ENCODE measurements at regions not wholly inside any gene's neighbourhood (a gene's known extent, or its start where the extent isn't known, plus 50 kb on each side); places are given as distances from the start of the nearest gene placed in this dataset.

DNA sequence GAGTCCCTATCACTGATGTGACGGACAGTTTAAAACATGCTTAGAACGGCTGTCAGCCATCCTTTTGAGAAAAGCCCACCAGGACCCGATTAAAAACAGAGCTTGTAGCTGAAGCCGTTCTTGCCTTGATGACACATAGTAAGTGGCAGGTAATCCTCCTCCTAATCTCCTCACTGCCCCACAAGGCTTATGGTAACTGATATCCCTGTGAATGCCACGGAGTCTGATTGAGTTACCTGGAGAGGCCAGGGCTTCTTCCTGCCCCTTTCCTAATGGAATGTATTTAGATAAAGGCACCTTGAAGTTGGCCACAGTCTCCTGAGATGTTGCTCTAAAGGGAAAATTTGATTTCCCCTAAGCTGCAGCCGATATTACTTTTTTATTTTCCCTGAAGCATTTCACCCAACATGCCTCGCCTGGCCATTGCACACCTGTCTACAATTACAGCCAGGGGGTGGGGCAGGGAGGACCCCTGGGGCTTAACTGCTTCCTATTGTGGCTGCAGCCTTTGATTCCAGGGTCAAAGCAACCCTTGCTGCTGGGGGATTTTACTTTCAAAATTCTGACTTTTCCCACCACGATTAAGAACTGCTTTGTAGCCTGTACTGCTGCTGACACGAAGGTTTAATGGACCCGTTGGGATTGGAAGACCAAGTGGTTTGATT is 169.0 kb upstream of the GPR26 start:
- DNase-seq, result no peak

DNA sequence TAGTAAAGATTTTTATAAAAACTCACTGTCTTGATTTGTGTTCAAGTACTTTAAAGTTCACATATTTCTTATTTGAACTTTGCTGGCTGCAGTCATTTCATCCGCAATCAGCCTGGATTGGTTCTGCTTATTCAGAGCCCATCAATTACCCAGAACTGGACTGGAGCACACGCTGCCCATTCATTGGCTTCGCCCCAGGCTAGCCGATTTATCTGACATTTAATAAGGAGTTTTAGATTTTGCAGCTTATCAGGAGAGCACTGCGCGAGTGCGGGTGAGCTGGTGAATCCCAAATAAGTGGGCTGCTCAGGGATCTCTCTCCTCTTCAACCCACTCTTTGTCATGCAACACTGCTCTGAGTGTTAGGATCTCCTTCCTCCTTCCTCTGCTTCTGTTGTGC is 166.0 kb upstream of the GPR26 start:
- DNase-seq, result no peak

DNA sequence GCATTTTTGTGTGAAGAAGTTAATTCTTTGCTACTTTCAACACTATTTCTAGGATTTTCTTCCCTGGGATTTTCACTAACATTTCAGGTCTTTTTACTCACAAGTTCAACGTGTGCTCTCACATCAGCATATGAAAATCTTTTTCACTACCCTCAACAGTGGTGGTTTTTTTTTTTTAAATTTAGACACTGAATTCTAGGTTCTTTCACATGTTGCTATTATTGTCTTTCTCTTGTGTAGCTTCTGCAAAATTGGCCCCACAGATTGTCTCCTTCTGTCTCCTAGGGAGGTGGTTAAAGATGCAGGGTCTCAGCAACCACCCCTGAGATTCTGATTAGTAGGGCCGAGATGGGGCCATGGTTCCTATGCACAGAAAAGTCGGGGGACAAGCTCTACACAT is 165.0 kb upstream of the GPR26 start:
- no peak for DNase-seq

DNA sequence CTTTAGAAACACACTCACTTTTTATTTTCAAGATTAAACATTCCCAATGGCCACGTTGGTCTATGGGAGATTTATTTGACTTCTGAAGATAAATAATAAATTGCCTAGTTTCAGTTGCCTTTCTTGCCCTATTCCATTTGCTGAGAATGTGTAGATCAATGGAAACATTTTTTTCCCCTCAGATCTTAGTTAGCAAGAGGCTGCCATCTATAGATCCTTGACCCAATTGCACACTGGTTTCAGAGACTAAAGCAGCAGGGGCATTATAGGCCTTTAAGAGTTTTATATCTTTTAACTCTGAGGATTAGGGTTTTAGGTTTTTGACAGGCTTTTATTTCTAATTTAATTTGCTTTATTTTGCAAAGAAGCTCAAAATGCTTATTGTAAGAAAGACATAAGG is 163.2 kb upstream of the GPR26 start:
- no peak for DNase-seq

DNA sequence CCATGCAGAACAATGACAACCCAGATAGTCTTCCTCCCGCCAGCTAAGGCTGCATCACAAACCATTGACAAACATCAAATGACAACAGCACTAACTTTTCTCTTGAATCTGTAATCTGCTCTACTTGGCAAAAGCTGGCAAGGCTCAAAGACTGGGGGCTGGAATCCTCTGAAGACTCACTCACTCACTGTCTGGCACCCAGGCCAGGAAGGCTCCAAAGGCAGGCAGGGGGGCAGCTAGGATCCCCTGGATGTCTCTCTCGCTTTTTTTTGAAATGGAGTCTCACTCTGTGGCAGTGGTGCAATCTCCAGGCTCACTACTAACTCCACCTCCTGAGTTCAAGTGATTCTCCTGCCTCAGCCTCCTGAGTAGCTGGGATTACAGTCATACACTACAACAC is 159.7 kb upstream of the GPR26 start:
- no peak for DNase-seq

DNA sequence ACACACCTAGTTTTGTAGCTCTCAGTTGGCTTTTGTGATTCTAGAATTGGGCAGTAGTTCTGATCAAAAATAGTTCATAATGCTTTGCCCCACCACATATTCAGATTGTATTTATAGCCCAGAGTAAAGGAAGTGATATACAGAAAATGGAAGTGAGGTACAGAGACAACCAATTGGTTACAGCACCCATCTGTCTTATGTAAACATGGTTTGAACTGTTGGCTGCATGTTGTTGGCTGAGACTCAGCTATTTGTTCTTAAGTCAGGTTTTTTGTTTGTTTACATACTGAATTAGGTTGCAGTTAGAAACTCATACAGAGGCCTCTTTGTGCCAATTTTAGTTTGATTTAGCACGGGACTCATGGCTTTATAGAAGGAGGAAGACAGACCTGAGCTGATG is 158.9 kb upstream of the GPR26 start:
- DNase-seq, result no peak

DNA sequence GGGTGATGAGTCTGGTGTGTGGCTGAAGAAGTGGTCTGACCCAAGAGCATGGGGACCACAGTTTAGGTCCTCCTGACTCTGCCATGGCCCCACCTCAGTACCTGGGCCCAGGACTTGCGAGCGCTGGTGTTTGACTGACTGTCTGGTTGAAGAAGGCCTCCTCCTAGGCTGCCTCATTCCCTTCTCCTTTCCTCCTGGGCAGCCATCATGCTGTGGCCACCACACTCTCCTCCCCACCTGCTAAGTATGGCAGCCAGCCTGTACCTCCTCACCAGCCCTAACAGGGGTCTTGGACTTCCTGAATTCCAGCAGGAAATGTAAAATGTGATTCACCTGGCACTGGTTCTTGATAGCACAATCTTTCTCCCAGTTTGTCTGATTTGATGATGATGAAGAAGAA is 156.8 kb upstream of the GPR26 start:
- no peak for DNase-seq

DNA sequence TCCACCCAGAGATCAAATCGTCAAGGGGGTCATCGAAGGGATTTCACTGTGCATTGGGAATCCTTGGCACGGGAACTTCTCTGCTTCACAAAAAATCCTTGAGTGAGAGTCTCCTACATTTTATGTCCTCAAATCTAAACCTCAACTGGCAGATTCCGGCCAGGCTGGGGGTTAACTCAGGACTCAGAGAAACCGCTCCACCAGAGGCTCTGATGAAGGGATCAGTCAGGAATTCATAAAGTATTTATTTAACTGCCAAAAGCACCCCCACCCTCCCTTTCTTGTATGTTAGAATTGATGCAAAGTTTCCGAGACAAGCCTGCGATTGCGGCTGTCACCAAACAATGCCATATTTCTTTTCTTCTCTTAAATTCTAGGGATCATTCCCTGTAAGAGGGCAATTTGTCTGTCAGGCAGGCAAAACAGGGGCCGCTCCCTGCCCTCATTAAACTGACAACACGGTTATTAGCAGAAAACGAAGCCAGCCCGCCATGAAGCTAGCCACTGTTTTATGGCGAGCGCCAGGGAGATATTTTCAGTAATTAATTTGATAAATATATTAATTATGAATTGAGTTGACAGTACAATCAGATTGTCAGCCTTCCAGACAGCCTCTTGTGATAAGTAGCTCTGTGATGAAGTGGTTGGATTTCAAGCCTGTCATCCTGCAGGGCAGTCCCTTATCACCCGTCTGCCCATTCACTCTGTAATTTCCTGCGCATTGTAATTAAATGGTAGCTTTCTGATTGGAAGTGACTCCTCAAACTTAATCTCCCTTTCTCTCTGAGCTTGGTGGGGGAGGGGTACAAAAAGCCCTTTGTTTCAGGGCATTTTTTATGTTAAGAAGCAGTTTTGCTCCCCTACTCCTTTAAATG is 153.0 kb upstream of the GPR26 start:
- DNase-seq, result no peak

DNA sequence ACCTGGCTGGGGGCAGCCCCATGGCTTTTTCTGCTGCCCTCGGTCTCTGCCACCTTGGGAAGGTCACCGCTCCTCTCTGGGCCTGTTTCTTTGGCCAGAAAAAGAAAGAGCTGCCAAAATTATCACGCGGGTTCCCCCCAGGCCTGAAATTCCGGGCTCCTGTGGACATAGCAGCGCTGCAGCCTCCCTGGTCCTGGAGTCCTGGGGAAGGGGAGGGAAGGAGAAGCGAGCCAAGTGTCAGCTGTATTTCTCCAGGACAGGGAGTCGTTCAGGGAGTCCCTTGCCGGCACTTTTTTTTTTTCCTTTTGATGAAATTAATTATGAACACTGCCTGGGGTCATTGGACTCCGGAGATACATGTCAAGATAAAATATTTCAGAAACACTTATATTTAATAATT is 152.3 kb upstream of the GPR26 start:
- DNase-seq, result no peak

DNA sequence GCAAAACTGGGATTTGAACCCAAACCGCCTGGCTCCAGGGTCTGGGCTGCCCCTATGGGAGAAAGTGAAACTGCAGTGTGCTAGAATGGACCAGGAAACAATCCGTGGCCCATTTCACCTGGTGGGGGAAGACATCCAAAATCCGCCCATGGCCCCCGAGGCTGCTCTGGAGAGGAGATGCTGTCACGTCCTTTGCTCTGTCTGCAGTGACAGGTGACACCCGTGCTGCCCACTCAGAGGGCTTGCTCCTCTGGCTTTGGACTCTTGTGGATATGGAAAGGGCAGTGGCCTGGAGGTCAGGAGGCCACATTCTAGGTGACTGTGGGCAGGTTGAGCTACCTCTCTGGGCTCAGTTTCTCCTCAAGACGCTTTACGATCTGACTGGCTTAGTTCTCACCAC is 151.2 kb upstream of the GPR26 start:
- DNase-seq, result no peak

DNA sequence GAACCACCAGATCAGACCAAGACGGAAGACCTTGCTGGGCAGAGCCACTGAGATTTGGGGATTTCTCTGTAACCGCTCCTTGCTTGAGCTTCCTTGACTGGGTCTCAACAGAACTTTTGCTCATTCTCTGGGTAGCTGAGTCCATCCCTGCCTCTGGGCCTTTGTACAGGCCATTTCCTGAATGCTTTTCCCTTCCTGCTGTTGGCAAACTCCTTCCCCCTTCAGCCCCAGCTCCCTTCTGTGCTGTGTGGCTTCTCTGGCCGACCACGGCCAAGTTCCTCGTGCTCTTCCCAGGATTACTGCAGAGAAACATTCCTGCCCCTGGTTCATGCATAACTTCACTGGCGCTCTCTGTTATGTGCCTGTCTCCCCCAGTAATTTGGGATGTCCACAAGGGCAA is 150.5 kb upstream of the GPR26 start:
- DNase-seq, result no peak

DNA sequence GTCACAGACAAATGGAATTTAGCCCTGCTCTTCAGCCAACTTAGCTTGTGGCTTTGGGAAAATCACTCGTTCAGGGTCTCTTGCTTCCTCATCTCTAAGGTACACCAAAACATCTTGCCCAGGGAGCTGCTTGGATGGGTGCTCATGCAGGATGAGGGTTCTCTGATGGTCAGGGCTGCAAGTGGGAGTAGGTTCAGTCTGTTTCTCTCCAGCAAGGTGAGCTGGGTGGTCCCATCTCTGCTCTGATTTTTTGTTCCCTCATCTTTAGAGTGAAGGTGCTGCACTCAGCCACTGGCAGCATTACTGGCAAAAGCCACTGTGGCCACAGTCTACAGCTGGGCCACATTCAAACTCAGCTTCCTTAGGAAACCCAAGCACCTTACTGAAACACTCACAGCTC is 149.9 kb upstream of the GPR26 start:
- no peak for DNase-seq

DNA sequence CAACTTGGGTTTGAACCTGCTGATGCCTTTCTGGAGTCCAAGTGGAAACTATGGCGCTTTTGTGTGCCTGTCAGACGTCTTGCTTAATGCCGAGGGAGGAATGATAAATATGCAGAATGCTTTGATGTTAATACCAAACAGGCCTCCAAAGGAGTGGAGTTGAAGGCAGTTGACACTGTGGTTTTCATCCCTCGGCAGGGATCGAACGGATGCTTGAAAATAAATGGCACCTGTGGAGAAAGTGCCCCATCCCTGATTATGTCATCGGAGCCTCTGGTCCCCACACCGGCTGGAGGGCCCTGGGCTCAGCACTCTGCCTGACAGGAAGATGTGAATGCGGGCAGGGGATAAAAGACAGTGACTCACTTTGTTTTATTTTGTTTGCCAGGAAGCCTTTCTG is 148.7 kb upstream of the GPR26 start:
- no peak for DNase-seq

DNA sequence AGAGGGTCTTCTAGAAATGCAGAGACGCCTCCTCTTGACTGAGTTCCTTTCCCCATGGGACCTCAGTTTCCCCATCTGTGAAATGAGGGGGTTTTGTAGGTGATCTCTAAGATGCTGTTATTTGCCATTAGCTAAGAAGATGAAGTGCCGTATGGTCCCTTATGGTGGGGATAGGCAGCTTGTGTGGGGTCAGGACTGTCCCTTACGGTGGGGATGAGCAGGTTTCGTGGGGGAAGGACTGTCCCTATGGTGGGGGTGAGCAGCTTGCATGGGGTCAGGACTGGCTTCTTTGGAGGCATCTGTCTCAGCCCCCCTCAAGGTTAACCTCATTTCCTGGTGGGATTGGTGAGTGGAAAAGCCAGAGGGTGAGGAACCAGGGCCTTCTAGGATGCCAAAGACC is 148.3 kb upstream of the GPR26 start:
- no peak for DNase-seq

DNA sequence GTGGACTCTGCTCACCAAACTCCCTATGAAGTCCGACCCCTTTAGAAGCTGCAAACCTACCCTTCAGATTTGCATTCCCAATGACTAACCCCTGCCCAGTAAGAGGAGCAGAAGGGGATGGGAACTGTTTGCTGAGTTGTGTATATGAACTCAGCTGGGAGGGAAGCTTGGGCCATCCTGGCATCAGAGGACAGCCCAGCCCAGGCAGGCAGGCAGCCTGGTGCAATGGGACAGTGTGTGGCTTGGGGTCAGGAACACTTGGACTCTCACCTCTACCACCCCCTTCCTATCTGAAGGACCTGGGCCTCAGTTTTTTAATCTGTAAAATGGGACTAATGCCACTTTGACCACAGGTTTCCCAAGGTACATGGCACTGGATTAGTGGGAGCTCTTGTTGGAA is 147.4 kb upstream of the GPR26 start:
- DNase-seq, result no peak

DNA sequence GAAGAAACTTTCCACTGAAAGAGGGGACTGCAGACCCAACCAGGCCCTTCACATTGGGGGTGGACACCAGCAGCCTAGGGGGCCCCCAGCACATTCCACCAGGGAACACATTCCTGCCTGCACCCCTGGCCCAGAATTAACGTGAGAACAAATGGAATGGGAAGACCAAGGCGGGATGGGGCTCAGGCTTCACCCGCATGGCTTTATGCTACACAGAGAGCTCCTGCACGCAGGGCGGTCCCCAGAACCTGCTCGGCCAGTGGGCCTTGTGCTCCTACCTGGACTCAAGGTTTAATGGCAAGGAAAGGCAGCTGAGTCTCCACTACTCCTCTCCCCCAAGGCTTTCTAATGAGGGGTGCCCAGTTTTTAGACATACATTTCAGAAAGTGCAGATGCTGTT is 146.3 kb upstream of the GPR26 start:
- no peak for DNase-seq

DNA sequence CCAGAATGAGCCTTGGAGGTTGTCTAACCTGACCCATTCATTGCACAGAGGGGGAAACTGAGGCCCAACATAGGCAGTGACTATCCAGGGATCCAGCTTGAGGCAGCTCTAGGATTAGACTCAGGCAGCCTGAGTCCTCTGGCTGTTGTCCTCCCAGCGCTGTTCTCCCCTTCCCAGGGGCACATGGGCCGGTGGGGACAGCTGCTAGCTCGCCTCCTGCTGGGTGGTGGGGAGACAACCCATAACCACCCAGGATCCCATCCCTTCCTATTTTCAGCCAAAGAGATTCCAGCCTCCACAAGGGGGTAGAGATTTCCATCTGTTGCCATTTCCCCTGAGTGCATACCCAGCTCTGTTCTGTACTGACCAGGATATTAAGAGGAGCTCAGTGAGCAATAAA is 145.1 kb upstream of the GPR26 start:
- DNase-seq, result no peak

DNA sequence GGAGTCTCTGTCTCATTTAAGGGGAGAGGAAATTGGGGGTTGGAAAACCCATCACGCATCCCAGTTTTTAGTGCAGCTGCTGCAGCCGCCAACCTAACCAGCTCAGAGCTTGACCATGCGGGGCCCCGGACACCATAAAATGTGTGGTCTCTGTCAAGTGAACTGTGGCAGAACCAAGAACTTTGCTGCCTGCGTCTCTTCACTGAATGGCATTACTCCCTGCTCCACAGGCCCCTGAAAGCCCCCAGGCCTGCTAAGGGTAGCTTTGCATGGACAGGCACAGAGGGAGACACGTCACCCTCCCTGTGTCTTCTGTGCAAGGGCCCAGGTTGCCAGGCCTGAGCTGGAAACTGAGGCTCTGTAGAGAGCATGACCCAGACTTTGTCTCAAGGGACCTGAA is 144.6 kb upstream of the GPR26 start:
- no peak for DNase-seq

DNA sequence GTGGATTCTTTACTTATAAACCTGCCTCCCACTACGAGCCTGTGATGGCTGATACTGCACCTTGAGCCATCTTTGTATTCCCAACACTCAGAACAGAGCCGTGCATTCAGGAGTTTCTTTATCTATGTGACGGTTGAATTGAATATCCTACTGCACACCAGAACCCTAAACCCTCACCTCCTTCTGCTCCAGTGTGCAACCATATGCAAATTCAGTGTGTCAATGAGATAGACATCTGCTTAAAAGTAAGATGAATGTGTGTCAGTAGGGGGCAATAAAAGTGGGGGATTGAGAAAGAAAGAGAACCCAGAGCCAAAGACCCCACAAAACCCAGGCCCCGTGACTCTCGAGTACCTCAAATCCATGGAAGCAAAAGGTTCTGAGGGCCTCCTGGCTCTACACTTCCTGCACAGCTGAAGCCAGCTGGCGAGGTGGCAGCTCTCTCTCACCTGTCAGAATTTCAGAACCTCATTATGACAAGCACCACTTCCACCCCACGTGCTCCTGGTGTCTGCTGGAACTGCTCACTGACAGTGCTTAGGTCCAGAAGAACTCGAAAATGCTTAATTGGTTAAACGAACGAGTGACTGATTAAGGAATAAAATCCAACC is 143.3 kb upstream of the GPR26 start:
- DNase-seq, result no peak

DNA sequence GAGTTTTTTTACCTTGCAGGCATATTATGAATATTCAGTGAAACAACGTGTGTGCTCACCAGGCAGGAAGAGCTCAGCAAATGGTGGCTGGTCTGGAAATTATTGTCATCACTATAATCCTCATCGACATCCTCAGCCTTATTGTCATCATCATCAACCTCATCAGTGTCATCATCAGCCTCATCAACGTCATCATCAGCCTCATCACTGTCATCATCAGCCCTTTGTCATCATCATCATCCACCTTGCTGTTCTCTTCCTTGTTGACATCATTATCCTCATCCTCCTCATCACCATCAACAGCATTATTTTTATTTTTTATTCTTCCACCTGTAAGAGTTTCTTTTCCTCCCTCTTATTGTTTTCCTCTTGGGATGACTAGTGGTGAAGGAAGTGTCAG is 142.3 kb upstream of the GPR26 start:
- DNase-seq, result no peak

DNA sequence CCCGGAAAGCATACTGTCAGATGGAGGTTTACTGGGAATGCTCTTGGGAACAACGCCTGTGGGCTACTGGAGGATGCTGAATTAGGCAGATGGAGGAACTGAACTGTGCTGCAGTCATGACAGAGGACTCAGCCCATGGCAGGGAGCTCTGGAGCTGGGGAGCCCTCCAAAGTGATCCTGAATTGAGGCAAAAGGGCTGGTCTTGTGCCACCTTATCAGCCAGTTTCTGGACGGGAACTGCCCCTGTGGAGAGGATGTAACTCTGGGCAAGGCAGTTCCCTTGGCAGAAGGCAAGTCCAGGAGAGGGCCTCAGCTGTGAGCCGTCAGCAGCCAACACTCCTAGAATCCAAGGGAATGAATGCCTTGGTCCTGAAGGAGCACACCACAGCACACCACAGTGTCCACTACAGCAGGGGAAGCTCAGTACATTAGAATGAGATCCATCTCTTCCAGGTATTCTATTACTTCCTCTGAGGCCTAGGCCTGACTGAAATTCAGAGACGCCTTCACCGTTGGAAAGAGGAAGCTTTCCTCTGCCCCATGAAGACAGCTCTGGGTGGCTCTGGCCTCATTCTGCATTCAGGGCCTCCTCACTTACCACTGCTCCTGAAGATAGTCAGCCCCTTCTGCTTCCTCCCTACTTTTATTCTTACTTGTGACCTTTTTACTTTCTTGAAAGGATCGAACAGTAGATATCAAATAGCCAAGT is 139.6 kb upstream of the GPR26 start:
- DNase-seq, result no peak

DNA sequence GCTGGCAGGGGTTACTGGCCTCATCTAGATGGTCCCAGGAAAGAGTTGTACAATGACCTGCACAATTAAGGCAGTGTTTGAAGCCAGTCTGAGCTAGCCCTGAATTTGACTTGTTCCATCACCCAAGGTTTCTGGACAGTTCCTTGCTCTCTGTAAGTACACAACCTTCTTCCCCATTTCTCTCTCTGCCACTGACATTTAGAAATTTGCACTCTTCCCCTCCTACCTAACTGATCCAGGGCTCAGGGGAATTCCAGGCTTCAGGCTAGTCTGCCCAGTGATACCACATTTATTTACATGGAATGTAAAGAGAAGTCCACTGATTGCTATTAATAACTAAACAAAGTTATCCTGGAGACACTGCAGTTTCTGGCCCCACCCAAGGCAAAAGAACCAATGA is 139.0 kb upstream of the GPR26 start:
- no peak for DNase-seq

DNA sequence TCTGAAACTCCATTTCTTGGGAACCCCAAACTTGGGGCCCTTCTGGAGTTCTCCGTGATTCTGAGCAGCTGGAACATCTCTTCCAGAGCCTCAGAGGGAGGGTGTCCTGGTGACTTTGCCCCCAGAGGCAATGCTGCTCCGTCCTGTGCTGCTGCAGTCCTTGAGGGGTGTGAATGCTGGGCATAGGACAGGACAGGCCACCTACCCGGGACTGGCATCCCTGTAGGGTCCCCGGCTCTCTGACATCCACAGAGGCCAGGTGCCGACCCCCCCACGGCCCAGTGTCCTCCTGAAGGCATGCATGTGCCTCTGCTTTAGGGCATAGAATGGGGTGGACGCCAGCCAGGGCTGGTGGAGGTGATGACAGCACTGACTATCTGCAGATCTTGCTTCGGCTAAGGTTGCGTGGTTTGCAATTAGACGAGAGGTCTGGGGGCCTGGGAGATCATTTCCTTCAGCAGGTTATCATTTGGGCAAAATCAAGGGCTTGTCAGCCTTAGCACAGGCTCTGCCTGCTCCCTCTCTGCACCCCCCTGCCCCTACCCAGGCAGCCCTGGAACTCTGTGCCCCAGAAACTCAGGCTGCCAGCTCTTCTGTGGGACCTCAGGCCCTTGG is 136.9 kb upstream of the GPR26 start:
- DNase-seq, result no peak

Measured in occipital lobe (tissue), 1 donor.